HG03280 (cell line): ENCODE measurements at regions not wholly inside any gene's neighbourhood (a gene's known extent, or its start where the extent isn't known, plus 50 kb on each side); places are given as distances from the start of the nearest gene placed in this dataset.

Experiments
- ATAC-seq: cut with Tn5 transposase; IDR thresholded peaks from one replicate; pipeline ENCODE4 v1.9.1; 2021; ENCODE audit warnings: mild to moderate bottlenecking, moderate library complexity; ENCODE audit not compliant: unreplicated experiment

- ATAC-seq: no peak
Measured at GRCh38 chr1:75074831-75075395, 59.3 kb upstream of the LHX8 start.

GRCh38 chr1:75079538-75080290 lies 54.5 kb upstream of the LHX8 start:
- no peak for ATAC-seq

GRCh38 chr1:75083223-75083622 lies 51.0 kb upstream of the LHX8 start:
- no peak for ATAC-seq

- no peak for ATAC-seq
Measured at GRCh38 chr1:75083848-75084514, 50.2 kb upstream of the LHX8 start.
